Activated naive CD4-positive, alpha-beta T cell treated with anti-CD3 and anti-CD28 coated beads, Interleukin-2, amount 50 U/mL, for 24 hours (primary cell): ENCODE measurements at regions not wholly inside any gene's neighbourhood (a gene's known extent, or its start where the extent isn't known, plus 50 kb on each side); places are given as distances from the start of the nearest gene placed in this dataset.
"Not testable (repeated sequence)": the region's sequence is repeated elsewhere in the genome, so short reads cannot be mapped to it uniquely, and the experiment has no call there.

Experiments used
- H3K27ac Mint-ChIP-seq: one replicate; pipeline ENCODE4 v1.8.0; 2021; ENCODE audit warnings: mild to moderate bottlenecking, mixed read lengths
- H3K27me3 Mint-ChIP-seq: one replicate; pipeline ENCODE4 v1.8.0; 2021; ENCODE audit warnings: mixed read lengths
- H3K36me3 Mint-ChIP-seq: one replicate; pipeline ENCODE4 v1.8.0; 2021; ENCODE audit warnings: mixed read lengths
- H3K4me1 Mint-ChIP-seq: one replicate; pipeline ENCODE4 v1.8.0; 2021; ENCODE audit warnings: mixed read lengths
- H3K4me3 Mint-ChIP-seq: one replicate; pipeline ENCODE4 v1.8.0; 2021; ENCODE audit warnings: mild to moderate bottlenecking, mixed read lengths
- H3K9me3 Mint-ChIP-seq: one replicate; pipeline ENCODE4 v1.8.0; 2021; ENCODE audit warnings: mixed read lengths

- H3K27ac Mint-ChIP-seq, result no peak overlapping the region
- H3K9me3 Mint-ChIP-seq, result no peaks in the 10 kb centered on the region
- peaks cover 6% of the 10 kb centered on the region for H3K36me3 Mint-ChIP-seq
- H3K27me3 Mint-ChIP-seq, result peaks cover 69% of the 10 kb centered on the region
- peaks cover 12% of the 10 kb centered on the region for H3K4me1 Mint-ChIP-seq
- no peak overlapping the region for H3K4me3 Mint-ChIP-seq
Measured at GRCh38 chr6:28824793-28825731, 98.7 kb downstream of the TRIM27 start.

GRCh38 chr6:28825732-28826293 lies 98.0 kb downstream of the TRIM27 start:
- H3K9me3 Mint-ChIP-seq, result no peaks in the 10 kb centered on the region
- H3K27ac Mint-ChIP-seq, result no peak overlapping the region
- H3K4me1 Mint-ChIP-seq, result peaks cover 12% of the 10 kb centered on the region
- H3K27me3 Mint-ChIP-seq, result peaks cover 74% of the 10 kb centered on the region
- peaks cover 6% of the 10 kb centered on the region for H3K36me3 Mint-ChIP-seq
- no peak overlapping the region for H3K4me3 Mint-ChIP-seq

GRCh38 chr6:28831683-28832082 lies 92.1 kb downstream of the TRIM27 start:
- H3K9me3 Mint-ChIP-seq, H3K4me1 Mint-ChIP-seq, H3K36me3 Mint-ChIP-seq, H3K4me3 Mint-ChIP-seq: not testable (repeated sequence)
- H3K27ac Mint-ChIP-seq, result peak overlapping the region; percentile 23
- H3K27me3 Mint-ChIP-seq, result peaks cover 53% of the 10 kb centered on the region

- H3K36me3 Mint-ChIP-seq, H3K27ac Mint-ChIP-seq, H3K9me3 Mint-ChIP-seq, H3K4me3 Mint-ChIP-seq: not testable (repeated sequence)
- H3K4me1 Mint-ChIP-seq, result peaks cover 16% of the 10 kb centered on the region
- H3K27me3 Mint-ChIP-seq, result peaks cover 22% of the 10 kb centered on the region
Measured at GRCh38 chr6:28836703-28837102, 87.1 kb downstream of the TRIM27 start.

GRCh38 chr6:28838289-28838633 lies 85.5 kb downstream of the TRIM27 start:
- H3K4me1 Mint-ChIP-seq, result peaks cover 16% of the 10 kb centered on the region
- H3K36me3 Mint-ChIP-seq, result no peaks in the 10 kb centered on the region
- H3K4me3 Mint-ChIP-seq, result peak overlapping the region; percentile 98
- H3K9me3 Mint-ChIP-seq, result no peaks in the 10 kb centered on the region
- H3K27ac Mint-ChIP-seq, result peak overlapping the region; percentile 98
- peaks cover 21% of the 10 kb centered on the region for H3K27me3 Mint-ChIP-seq

GRCh38 chr6:28838634-28839442 lies 84.9 kb downstream of the TRIM27 start:
- Mint-ChIP-seq H3K36me3 (no peaks in the 10 kb centered on the region), H3K9me3 (no peaks in the 10 kb centered on the region), H3K27ac (peak overlapping the region; percentile 98), H3K27me3 (peaks cover 16% of the 10 kb centered on the region), H3K4me3 (peak overlapping the region; percentile 98), H3K4me1 (peaks cover 16% of the 10 kb centered on the region)

GRCh38 chr6:28839443-28840120 lies 84.2 kb downstream of the TRIM27 start:
- Mint-ChIP-seq H3K27me3 (peaks cover 10% of the 10 kb centered on the region), H3K27ac (peak overlapping the region; percentile 60)

GRCh38 chr6:28841290-28841689 lies 82.5 kb downstream of the TRIM27 start:
- H3K36me3 Mint-ChIP-seq, result no peaks in the 10 kb centered on the region
- no peak overlapping the region for H3K4me3 Mint-ChIP-seq
- peaks cover 8% of the 10 kb centered on the region for H3K27me3 Mint-ChIP-seq
- H3K27ac Mint-ChIP-seq, result no peak overlapping the region
- peaks cover 16% of the 10 kb centered on the region for H3K4me1 Mint-ChIP-seq
- no peaks in the 10 kb centered on the region for H3K9me3 Mint-ChIP-seq

More at GRCh38 chr6:28839443-28840120, 84.2 kb downstream of the TRIM27 start:
- Mint-ChIP-seq H3K4me3 (peak overlapping the region; percentile 98), H3K4me1 (peaks cover 16% of the 10 kb centered on the region), H3K36me3 (no peaks in the 10 kb centered on the region), H3K9me3 (no peaks in the 10 kb centered on the region)

GRCh38 chr6:28848756-28849155 lies 75.0 kb downstream of the TRIM27 start:
- H3K4me3 Mint-ChIP-seq, H3K9me3 Mint-ChIP-seq: not testable (repeated sequence)

More at GRCh38 chr6:28848756-28849155, 75.0 kb downstream of the TRIM27 start:
- H3K27ac Mint-ChIP-seq, H3K4me1 Mint-ChIP-seq, H3K36me3 Mint-ChIP-seq, H3K27me3 Mint-ChIP-seq: not testable (repeated sequence)
